ENCODE measurements at regions not wholly inside any gene's neighbourhood (a gene's known extent, or its start where the extent isn't known, plus 50 kb on each side); places are given as distances from the start of the nearest gene placed in this dataset.

- no peak for TF ChIP-seq HDAC2 (IDR thresholded peaks at IDR 0.05)
- no peak for TF ChIP-seq RAD21 (conservative IDR thresholded peaks at IDR 0.05 in 1 of 2, IDR thresholded peaks at IDR 0.05 in 1 of 2)
- no peak for TF ChIP-seq CTCF (IDR thresholded peaks at IDR 0.05)
- no peak for TF ChIP-seq POLR2A (IDR thresholded peaks at IDR 0.05; ENCODE audit: low read length)
Measured at GRCh38 chr10:106502641-106503040, 661.9 kb downstream of the SORCS1 start.
